Neural progenitor cell (in vitro differentiated cells): ENCODE measurements at regions not wholly inside any gene's neighbourhood (a gene's known extent, or its start where the extent isn't known, plus 50 kb on each side); places are given as distances from the start of the nearest gene placed in this dataset.

Experiments used
- CTCF ChIP-seq: fragments of 200-600 bp; sonication (generic); IDR thresholded peaks from 2 replicates; pipeline ENCODE4 v1.5.1; 2017; ENCODE audit warnings: antibody characterized with exemption, mild to moderate bottlenecking
- EZH2 ChIP-seq: fragments of 200-600 bp; sonication (generic); IDR thresholded peaks from 2 replicates; pipeline ENCODE4 v1.6.1; 2017; ENCODE audit warnings: antibody characterized with exemption, mild to moderate bottlenecking, moderate library complexity
- EZH2phosphoT487 ChIP-seq: fragments of 200-600 bp; sonication (generic); IDR thresholded peaks from 2 replicates; pipeline ENCODE4 v1.6.1; 2017; ENCODE audit warnings: antibody characterized with exemption

DNA sequence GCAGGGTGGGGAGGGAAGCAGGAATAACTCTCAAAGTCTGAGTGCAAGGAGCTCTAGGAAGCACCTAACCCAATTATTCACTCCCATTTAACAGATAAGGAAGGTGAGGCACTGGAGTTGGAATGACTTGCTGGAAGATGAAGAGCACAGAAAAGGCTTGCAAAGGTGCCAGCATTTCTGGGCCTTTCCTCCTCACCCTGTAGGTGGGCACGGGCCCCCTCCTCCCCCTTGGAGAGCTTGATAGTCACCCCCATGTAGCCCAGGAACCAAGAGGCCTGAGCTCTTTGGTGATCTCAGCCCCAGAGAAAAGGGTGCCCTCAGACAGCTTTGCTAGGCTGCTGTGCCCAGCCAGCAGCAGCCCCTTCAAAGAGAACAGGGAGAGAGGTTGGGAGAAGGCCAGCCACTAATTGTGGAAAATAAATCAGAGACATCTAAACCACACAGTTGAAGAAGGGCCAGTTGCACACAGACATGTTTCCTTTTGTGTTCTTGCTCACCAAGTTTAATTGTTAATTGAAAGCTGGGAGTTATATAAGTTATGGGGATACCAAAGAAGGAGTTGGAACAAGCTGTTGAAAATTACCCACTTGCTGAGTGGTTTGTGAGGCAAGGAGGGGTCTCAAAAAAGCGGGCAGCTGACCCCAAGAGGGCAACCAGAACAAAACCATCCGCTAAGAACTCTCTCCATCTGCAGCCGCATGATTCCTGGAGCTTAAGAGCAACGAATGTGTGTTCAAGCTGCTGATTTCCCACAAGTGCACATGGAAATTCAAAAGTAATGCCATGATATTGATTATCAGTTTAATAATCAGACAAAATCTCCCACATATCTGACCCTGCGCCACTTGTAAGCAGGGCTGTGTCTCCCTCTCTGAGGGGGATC lies 77.0 kb downstream of the MRPL14 start:
- TF ChIP-seq CTCF (no peak), EZH2 (no peak), EZH2phosphoT487 (no peak)
